ENCODE measurements at regions not wholly inside any gene's neighbourhood (a gene's known extent, or its start where the extent isn't known, plus 50 kb on each side); places are given as distances from the start of the nearest gene placed in this dataset.

GRCh38 chr2:161077367-161078210 is 82.6 kb upstream of the TANK start:
- no peak for DNase-seq

- no peak for DNase-seq
Measured at GRCh38 chr2:161078211-161078539, 82.1 kb upstream of the TANK start.

- DNase-seq, result no peak
Measured at GRCh38 chr2:161085149-161085548, 75.1 kb upstream of the TANK start.

GRCh38 chr2:161088658-161089350 is 71.4 kb upstream of the TANK start:
- no peak for DNase-seq

- DNase-seq, result no peak
Measured at GRCh38 chr2:161090411-161090810, 69.8 kb upstream of the TANK start.

GRCh38 chr2:161095314-161095713 is 64.9 kb upstream of the TANK start:
- no peak for DNase-seq

GRCh38 chr2:161096336-161096735 is 63.9 kb upstream of the TANK start:
- no peak for DNase-seq

GRCh38 chr2:161097157-161097556 is 63.1 kb upstream of the TANK start:
- DNase-seq, result no peak

GRCh38 chr2:161100211-161100895 is 59.9 kb upstream of the TANK start:
- DNase-seq, result no peak

- DNase-seq, result no peak
Measured at GRCh38 chr2:161101406-161101805, 58.8 kb upstream of the TANK start.

GRCh38 chr2:161102770-161103450 is 57.3 kb upstream of the TANK start:
- DNase-seq, result peak in 1 of 2 experiments; percentile 28

- no peak for DNase-seq
Measured at GRCh38 chr2:161103451-161103831, 56.8 kb upstream of the TANK start.

- no peak for DNase-seq
Measured at GRCh38 chr2:161104054-161104553, 56.1 kb upstream of the TANK start.

- no peak for DNase-seq
Measured at GRCh38 chr2:161107265-161107664, 53.0 kb upstream of the TANK start.
